HEK293T (cell line): ENCODE measurements at regions not wholly inside any gene's neighbourhood (a gene's known extent, or its start where the extent isn't known, plus 50 kb on each side); places are given as distances from the start of the nearest gene placed in this dataset.

Experiments
- CTCF ChIA-PET: fragments of 350-600 bp; formaldehyde crosslinking; extraction: SDS; loops from one replicate; lab custom pipeline; 2021; ENCODE audit warnings: antibody characterized with exemption, inconsistent platforms; lab: Yijun Ruan, JAX
- POLR2A ChIA-PET: fragments of 350-600 bp; formaldehyde crosslinking; extraction: SDS; loops from one replicate; lab custom pipeline; 2020; ENCODE audit warnings: antibody characterized with exemption, inconsistent platforms; lab: Yijun Ruan, JAX
- DNase-seq: peaks from one replicate; pipeline ENCODE4 v3.0.0; 2012; ENCODE audit warnings: mixed read lengths; ENCODE audit errors: extremely low spot score
- ARNT ChIP-seq: fragments of 450-650 bp; IDR thresholded peaks from 2 replicates; pipeline ENCODE4 v1.6.1; 2017; ENCODE audit warnings: mild to moderate bottlenecking
- BHLHE40 ChIP-seq: fragments of 450-650 bp; IDR thresholded peaks from 2 replicates; pipeline ENCODE4 v1.6.1; 2016; ENCODE audit warnings: mild to moderate bottlenecking, moderate library complexity, borderline replicate concordance
- CTBP1 ChIP-seq: fragments of 450-650 bp; IDR thresholded peaks from 2 replicates; pipeline ENCODE4 v1.6.1; 2016; ENCODE audit warnings: borderline replicate concordance
- ELF4 ChIP-seq: fragments of 450-650 bp; IDR thresholded peaks from 2 replicates; pipeline ENCODE4 v1.6.1; 2017; ENCODE audit warnings: antibody characterized with exemption
- FOXA1 ChIP-seq: fragments of 450-650 bp; IDR thresholded peaks from 2 replicates; pipeline ENCODE4 v1.6.1; 2016; ENCODE audit warnings: mild to moderate bottlenecking
- FOXK2 ChIP-seq: fragments of 450-650 bp; IDR thresholded peaks from 2 replicates; pipeline ENCODE4 v1.6.1; 2016; ENCODE audit warnings: mild to moderate bottlenecking
- FOXM1 ChIP-seq: fragments of 450-650 bp; IDR thresholded peaks from 2 replicates; pipeline ENCODE4 v1.6.1; 2017; ENCODE audit warnings: mild to moderate bottlenecking, borderline replicate concordance
- HDGF ChIP-seq: fragments of 450-650 bp; IDR thresholded peaks from 2 replicates; pipeline ENCODE4 v1.6.1; 2017; ENCODE audit warnings: antibody characterized with exemption, borderline replicate concordance
- L3MBTL2 ChIP-seq: fragments of 450-650 bp; conservative IDR thresholded peaks from 2 replicates; pipeline ENCODE4 v1.6.1; 2016; ENCODE audit warnings: mild to moderate bottlenecking
- LEF1 ChIP-seq: fragments of 450-650 bp; IDR thresholded peaks from 2 replicates; pipeline ENCODE4 v1.6.1; 2017; ENCODE audit warnings: mild to moderate bottlenecking, borderline replicate concordance
- NFRKB ChIP-seq: fragments of 450-650 bp; IDR thresholded peaks from 2 replicates; pipeline ENCODE4 v1.6.1; 2016; ENCODE audit warnings: mild to moderate bottlenecking, moderate library complexity
- PKNOX1 ChIP-seq: fragments of 450-650 bp; IDR thresholded peaks from 2 replicates; pipeline ENCODE4 v1.6.1; 2016
- SP1 ChIP-seq: fragments of 450-650 bp; IDR thresholded peaks from 2 replicates; pipeline ENCODE4 v1.6.1; 2017
- SUZ12 ChIP-seq: fragments of 450-650 bp; IDR thresholded peaks from 2 replicates; pipeline ENCODE4 v1.6.1; 2016; ENCODE audit warnings: mild to moderate bottlenecking
- TARDBP ChIP-seq: fragments of 450-650 bp; IDR thresholded peaks from 2 replicates; pipeline ENCODE4 v1.6.1; 2016
- ZNF384 ChIP-seq: fragments of 450-650 bp; IDR thresholded peaks from 2 replicates; pipeline ENCODE4 v1.6.1; 2016

- ChIA-PET CTCF (interaction anchor here (0.6 kb wide), 1 partner anchor 417 kb away, joined by 3 read pairs; no protein-coding TSS in a partner anchor), POLR2A (no interaction called here)
- TF ChIP-seq ARNT (no peak), TARDBP (no peak), BHLHE40 (no peak), SP1 (no peak), ZNF384 (no peak), FOXM1 (no peak), FOXA1 (no peak), L3MBTL2 (no peak), SUZ12 (no peak), FOXK2 (no peak), ELF4 (no peak), LEF1 (no peak), NFRKB (no peak)
- DNase-seq = no peak
Measured at GRCh38 chr14:101077481-101078074, 174.1 kb upstream of the RTL1 start.

DNA sequence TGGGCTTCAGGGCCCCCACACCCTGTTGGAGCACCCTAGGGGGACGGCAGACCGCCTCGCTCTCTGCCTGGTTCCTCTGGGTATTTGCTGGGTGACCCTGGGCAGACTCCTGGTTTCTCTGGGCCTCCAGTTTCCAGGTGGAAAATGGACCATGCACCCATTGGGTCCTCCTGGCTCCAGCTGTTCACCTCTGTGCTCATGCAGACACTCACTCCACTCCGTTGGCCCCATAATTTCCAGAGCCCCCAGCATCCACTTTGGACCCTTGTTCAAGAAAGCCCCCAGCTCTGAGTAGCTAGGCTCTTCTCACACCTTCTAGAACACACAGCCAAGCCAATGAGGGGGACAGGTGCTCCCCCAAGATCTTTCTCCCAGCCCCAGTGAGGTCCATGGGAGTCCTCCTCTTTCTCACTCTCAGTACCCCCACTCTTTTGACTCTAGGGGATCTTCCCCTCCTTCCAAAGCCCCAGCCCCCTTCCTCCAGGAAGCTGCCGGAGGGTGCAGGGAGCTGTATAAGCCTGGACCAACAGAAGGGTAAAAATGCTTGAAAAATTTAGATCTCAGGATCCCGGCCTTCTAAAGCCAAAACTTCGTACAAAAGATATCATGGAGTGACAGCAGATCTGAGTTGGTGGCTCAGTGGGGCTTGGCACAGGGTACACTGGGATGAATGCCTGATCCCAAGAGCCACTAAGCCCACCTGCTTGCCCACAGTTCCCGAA is 174.8 kb upstream of the RTL1 start:
- no peak for TF ChIP-seq ELF4
- TF ChIP-seq FOXK2 = no peak
- no peak for TF ChIP-seq CTBP1
- no peak for TF ChIP-seq NFRKB
- no peak for DNase-seq
- ChIA-PET CTCF (no interaction called here), POLR2A (no interaction called here)

DNA sequence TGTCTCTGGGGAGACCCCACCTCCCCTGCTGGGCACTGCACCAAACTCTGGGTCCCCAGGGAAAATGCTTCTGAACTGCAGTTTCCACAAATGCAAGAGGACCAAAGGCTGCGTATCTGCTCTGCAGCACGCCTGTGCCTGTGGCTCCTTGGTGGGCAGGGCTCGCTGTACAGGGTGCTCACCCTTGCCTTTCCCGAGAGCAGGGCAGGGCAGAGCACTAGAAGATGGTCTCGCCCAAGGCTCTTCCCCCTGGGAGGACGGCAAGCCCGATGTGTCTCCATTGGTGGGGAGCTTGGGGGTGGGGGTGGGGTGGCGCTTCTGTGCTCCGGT is 175.3 kb upstream of the RTL1 start:
- POLR2A ChIA-PET = no interaction called here
- TF ChIP-seq CTBP1 (no peak), ELF4 (no peak), PKNOX1 (no peak), ARNT (no peak), L3MBTL2 (no peak), FOXA1 (no peak), NFRKB (no peak), FOXM1 (no peak), FOXK2 (no peak), LEF1 (no peak), SUZ12 (no peak), BHLHE40 (no peak), HDGF (no peak), SP1 (no peak), TARDBP (no peak)
- CTCF ChIA-PET = no interaction called here
- DNase-seq = no peak

GRCh38 chr14:101080922-101081593 is 177.5 kb upstream of the RTL1 start:
- TF ChIP-seq TARDBP = no peak
- no peak for TF ChIP-seq LEF1
- TF ChIP-seq SUZ12 = no peak
- no peak for TF ChIP-seq BHLHE40
- TF ChIP-seq ELF4 = no peak
- no peak for TF ChIP-seq HDGF
- TF ChIP-seq FOXA1 = no peak
- no peak for TF ChIP-seq NFRKB
- TF ChIP-seq FOXK2 = no peak
- no peak for TF ChIP-seq ARNT
- no peak for TF ChIP-seq SP1
- no peak for TF ChIP-seq ZNF384
- no peak for TF ChIP-seq CTBP1
- TF ChIP-seq FOXM1 = no peak
- POLR2A ChIA-PET = no interaction called here

DNA sequence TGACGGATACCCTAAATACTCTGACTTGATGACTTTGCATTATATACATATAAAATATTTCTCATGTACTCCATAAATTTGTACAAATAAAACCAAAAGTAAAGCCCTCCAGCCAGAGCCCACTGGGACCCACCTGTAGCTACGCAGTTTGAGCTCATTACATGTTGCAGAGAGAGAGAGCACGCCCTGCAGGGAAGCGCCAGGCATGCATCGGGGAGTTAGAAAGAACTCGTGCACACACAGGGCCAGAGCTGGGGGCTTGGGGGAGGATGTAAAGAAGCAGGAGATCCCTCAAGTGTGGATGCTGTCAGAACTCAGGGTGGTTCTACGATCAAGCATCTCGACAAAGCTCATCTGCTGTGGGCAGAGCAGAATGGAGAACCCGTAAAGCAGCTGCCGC is 178.5 kb upstream of the RTL1 start:
- CTCF ChIA-PET = no interaction called here
- POLR2A ChIA-PET = no interaction called here
- no peak for DNase-seq

More at GRCh38 chr14:101080922-101081593, 177.5 kb upstream of the RTL1 start:
- CTCF ChIA-PET = no interaction called here
- DNase-seq = no peak

More for the DNA sequence above, 178.5 kb upstream of the RTL1 start:
- TF ChIP-seq ELF4 (no peak), TARDBP (no peak), L3MBTL2 (no peak), FOXM1 (no peak), ZNF384 (no peak), FOXA1 (no peak), CTBP1 (no peak), FOXK2 (no peak), SUZ12 (no peak), NFRKB (no peak), SP1 (no peak), PKNOX1 (no peak), LEF1 (no peak), BHLHE40 (no peak), ARNT (no peak), HDGF (no peak)
